Adrenal gland (tissue), 9 donors: ENCODE measurements at regions not wholly inside any gene's neighbourhood (a gene's known extent, or its start where the extent isn't known, plus 50 kb on each side); places are given as distances from the start of the nearest gene placed in this dataset.

ENCODE experiments used
- DNase-seq, 7 donors: peaks; one replicate each; pipeline ENCODE4 v3.0.0-alpha.2; 2019 to 2020
- H3K27ac ChIP-seq, 5 donors: fragments of 200-600 bp; sonication (generic) in 4 of 5; 1 replicate in 3 of 5; 2 replicates in 2 of 5; pipeline versions ENCODE4 v1.5.1 to v1.8.0; 2016 to 2020; ENCODE audit warnings: mild to moderate bottlenecking in 1 of 5
- H3K27me3 ChIP-seq: fragments of 200-600 bp; 2 replicates; pipeline ENCODE4 v1.8.0; 2021
- H3K36me3 ChIP-seq, 2 donors: fragments of 200-600 bp; replicated peaks in 1 of 2; 1 replicate in 1 of 2; 2 replicates in 1 of 2; pipeline versions ENCODE4 v1.5.1 to v1.8.0; 2018 to 2022
- H3K4me1 ChIP-seq, 2 donors: fragments of 200-600 bp; replicated peaks in 1 of 2; 1 replicate in 1 of 2; 2 replicates in 1 of 2; pipeline versions ENCODE4 v1.5.1 to v1.8.0; 2018 to 2021
- H3K4me3 ChIP-seq, 4 donors: fragments of 200-600 bp; sonication (generic) in 3 of 4; one replicate each; pipeline ENCODE4 v1.5.1; 2016 to 2018
- H3K9me3 ChIP-seq, 3 donors: fragments of 200-600 bp; sonication (generic) in 1 of 3; replicated peaks in 1 of 3; 1 replicate in 2 of 3; 2 replicates in 1 of 3; pipeline versions ENCODE4 v1.5.1 to v1.8.0; 2016 to 2021
- POLR2A ChIP-seq, 2 donors: fragments of 450-650 bp; IDR thresholded peaks; one replicate each; pipeline ENCODE4 v1.6.1; 2017; ENCODE audit warnings: antibody characterized with exemption in 2 of 2, mild to moderate bottlenecking in 2 of 2, moderate library complexity in 1 of 2
- WGBS, 4 donors: extraction: QIAGEN DNeasy Blood & Tissue Kit in 2 of 4; methylation state at CpG; one replicate each; pipeline versions ENCODE4 v1.1.5 to v1.1.7; 2013 to 2017; 5-methylcytosine and 5-hydroxymethylcytosine counted together
- intact Hi-C, 2 donors: fragments of 100-400 bp; cut with DNase I; formaldehyde crosslinking; loops; one replicate each; pipeline versions ENCODE4 v1.14.1 to v1.15.0; 2022 to 2023
- TF ChIP-seq, protein P1 (sequence below), 6 experiments: fragments of 450-650 bp in 4 of 6; fragments of 200-600 bp in 2 of 6; sonication (generic) in 1 of 6; IDR thresholded peaks; 1 replicate in 5 of 6; 2 replicates in 1 of 6; pipeline versions ENCODE4 v1.5.1 to v1.8.0; 2016 to 2021; ENCODE audit warnings: antibody characterized with exemption in 6 of 6, mild to moderate bottlenecking in 2 of 6, moderate library complexity in 1 of 6
- donor health status: healthy with polysubstance abuse.
- donor health status: Bipolar disorder and iron deficiency.
- donor health status: DM: yes; HTN: yes; CAD: no.
- donor health status: DM: no; HTN: no; CAD: no.
- donor health status: DM: no; HTN: no; CAD: no.

DNA sequence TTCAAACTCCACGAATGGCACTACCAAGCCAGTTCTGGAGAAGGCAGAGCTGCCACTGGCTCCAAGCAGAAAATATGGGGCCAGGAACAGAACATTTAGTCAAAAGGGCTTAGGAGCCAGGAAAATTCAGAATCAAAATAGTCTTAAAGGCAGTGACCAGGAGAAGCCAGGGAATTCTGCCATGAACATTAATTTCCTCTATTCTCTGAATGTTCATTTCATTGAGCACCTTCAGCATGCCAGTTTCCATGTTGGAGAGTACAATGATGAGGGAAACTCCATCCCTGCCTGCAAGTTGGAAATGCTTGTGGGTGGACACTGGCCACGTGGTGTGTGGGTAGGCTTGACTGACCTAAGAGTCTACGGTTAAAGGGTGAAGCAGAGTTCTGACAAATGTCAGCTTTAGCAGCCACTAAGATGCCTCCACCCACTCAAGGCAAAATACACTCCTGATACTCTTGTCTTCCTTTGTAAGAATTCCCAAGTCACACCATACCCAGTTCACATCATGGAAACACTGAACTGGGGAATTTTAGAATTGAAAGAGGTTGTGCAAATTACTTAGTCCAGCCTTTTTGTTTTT, 190.1 kb upstream of the C1QTNF7 start:
- TF ChIP-seq, protein P1, sequence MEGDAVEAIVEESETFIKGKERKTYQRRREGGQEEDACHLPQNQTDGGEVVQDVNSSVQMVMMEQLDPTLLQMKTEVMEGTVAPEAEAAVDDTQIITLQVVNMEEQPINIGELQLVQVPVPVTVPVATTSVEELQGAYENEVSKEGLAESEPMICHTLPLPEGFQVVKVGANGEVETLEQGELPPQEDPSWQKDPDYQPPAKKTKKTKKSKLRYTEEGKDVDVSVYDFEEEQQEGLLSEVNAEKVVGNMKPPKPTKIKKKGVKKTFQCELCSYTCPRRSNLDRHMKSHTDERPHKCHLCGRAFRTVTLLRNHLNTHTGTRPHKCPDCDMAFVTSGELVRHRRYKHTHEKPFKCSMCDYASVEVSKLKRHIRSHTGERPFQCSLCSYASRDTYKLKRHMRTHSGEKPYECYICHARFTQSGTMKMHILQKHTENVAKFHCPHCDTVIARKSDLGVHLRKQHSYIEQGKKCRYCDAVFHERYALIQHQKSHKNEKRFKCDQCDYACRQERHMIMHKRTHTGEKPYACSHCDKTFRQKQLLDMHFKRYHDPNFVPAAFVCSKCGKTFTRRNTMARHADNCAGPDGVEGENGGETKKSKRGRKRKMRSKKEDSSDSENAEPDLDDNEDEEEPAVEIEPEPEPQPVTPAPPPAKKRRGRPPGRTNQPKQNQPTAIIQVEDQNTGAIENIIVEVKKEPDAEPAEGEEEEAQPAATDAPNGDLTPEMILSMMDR (IDR thresholded peaks at IDR 0.05) = no peak
- TF ChIP-seq POLR2A (IDR thresholded peaks at IDR 0.05) = no peak
- no peak for DNase-seq
- H3K9me3 ChIP-seq = no peaks in the 10 kb centered on the region
- intact Hi-C loops = loop anchor here (5.0 to 10.0 kb wide), 4 partner anchors 157 to 417 kb away; partner anchors contain the start of gene FBXL5 (in 1 of the 2)
- 70 to 86% (median 76%) methylated on average over 3 of the region's 3 CpGs for WGBS, 4 donors
- H3K36me3 ChIP-seq = no peaks in the 10 kb centered on the region
- H3K4me1 ChIP-seq = peaks cover 6 to 19% of the 10 kb centered on the region in 2 donors
- no peak overlapping the region for H3K27ac ChIP-seq
- H3K27me3 ChIP-seq = no peaks in the 10 kb centered on the region
- no peak overlapping the region for H3K4me3 ChIP-seq

DNA sequence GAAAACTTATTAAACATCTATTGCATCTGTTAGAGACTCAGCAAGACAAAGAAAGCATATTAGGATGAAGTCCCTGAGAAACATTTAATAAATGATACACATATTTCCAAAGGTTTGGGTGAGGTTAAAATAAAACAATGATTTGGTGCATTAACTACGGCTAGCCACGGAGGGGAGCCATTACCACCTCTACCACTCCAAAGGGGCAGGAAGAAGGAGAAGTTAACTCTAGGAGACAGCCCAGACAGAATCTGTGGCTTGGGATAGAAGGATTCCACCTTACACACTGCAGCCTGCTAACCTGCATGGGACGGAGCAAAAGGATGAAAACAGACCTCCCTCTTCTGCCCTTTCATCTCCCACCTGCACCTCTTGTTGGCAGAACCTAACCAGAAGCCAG, 189.1 kb upstream of the C1QTNF7 start:
- 5 to 20% (median 17%) methylated on average over 2 to 3 of the region's 3 CpGs for WGBS, 4 donors

DNA sequence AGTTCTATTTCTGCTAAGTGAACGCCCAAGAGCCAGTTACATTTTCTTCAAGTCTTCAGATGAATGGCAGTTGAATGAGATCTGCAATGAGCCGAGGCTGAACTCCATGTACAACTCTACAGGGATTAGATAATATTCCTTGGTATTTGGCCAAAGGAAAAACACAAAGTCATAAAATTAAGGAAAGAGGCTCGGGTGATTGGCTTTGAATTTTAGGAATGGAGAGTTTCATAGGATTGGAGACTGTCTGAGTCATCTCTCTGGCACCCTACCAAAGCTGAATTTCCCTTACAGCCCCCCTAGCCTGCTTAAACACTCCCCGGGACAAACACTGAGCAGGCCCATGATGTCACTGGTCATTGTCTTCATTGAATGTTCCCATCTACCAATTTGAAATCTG, 188.0 kb upstream of the C1QTNF7 start:
- 57 to 69% (median 64%) methylated on average over 4 of the region's 4 CpGs for WGBS, 4 donors
- TF ChIP-seq POLR2A (IDR thresholded peaks at IDR 0.05) = no peak
- TF ChIP-seq, protein P1 (IDR thresholded peaks at IDR 0.05) = no peak
- Histone ChIP-seq H3K27me3 (no peaks in the 10 kb centered on the region), H3K4me3 (no peak overlapping the region), H3K27ac (no peak overlapping the region), H3K36me3 (no peaks in the 10 kb centered on the region), H3K9me3 (no peaks in the 10 kb centered on the region), H3K4me1 (no peaks in the 10 kb centered on the region)
- intact Hi-C loops = loop anchor here (5.0 to 10.0 kb wide), 4 partner anchors 155 to 415 kb away; partner anchors contain the start of gene FBXL5 (in 1 of the 2)
- peak in 3 of 7 donors; percentile 15 to 65 (median 32) for DNase-seq

More for the DNA sequence above, 189.1 kb upstream of the C1QTNF7 start:
- intact Hi-C loops = loop anchor here (5.0 to 10.0 kb wide), 4 partner anchors 156 to 416 kb away; partner anchors contain the start of gene FBXL5 (in 1 of the 2)
- H3K4me3 ChIP-seq = no peak overlapping the region
- no peak overlapping the region for H3K27ac ChIP-seq
- no peaks in the 10 kb centered on the region for H3K27me3 ChIP-seq
- TF ChIP-seq, protein P1 (IDR thresholded peaks at IDR 0.05) = peak; percentile 50 to 75 (median 60)
- no peak for TF ChIP-seq POLR2A (IDR thresholded peaks at IDR 0.05)
- DNase-seq = peak in 6 of 7 donors; percentile 34 to 49 (median 38)
- H3K4me1 ChIP-seq = peaks cover 0 to 10% of the 10 kb centered on the region in 2 donors
- no peaks in the 10 kb centered on the region for H3K9me3 ChIP-seq
- no peaks in the 10 kb centered on the region for H3K36me3 ChIP-seq

DNA sequence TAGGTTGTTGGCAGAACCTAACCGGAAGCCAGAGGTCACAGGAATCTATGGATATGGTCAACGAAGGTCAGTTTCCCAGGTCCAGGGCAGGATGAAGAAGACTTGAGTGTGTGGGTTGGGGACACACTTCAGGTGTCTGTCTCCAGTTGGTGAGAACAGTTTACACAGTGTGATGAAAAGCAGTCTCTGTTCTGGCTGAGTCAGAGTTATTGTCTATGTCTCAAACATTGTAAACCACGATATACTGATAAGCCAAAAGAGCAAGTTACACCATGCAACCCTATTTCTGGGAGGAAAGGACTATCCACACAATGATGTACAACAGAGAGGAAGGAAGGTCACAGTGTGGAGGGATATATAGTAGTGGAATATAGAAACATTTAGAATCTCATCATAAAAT, 187.1 kb upstream of the C1QTNF7 start:
- H3K4me1 ChIP-seq = no peaks in the 10 kb centered on the region
- no peaks in the 10 kb centered on the region for H3K36me3 ChIP-seq
- no peaks in the 10 kb centered on the region for H3K27me3 ChIP-seq
- WGBS, 4 donors = 70 to 71% (median 71%) methylated on average over 3 of the region's 3 CpGs
- intact Hi-C loops = no loop called here
- no peak overlapping the region for H3K27ac ChIP-seq
- no peaks in the 10 kb centered on the region for H3K9me3 ChIP-seq
- H3K4me3 ChIP-seq = no peak overlapping the region
- no peak for TF ChIP-seq POLR2A (IDR thresholded peaks at IDR 0.05)
- TF ChIP-seq, protein P1 (IDR thresholded peaks at IDR 0.05) = no peak
- DNase-seq = no peak
